CD14-positive monocyte (primary cell): ENCODE measurements at regions not wholly inside any gene's neighbourhood (a gene's known extent, or its start where the extent isn't known, plus 50 kb on each side); places are given as distances from the start of the nearest gene placed in this dataset.
A peak's percentile ranks its signal among the peaks of the same experiment; 100 is the strongest.

ENCODE experiments used
- DNase-seq, 3 donors: peaks; one replicate each; pipeline ENCODE4 v3.0.0-alpha.2; 2011 to 2022
- H2AFZ ChIP-seq: 2 replicates; pipeline ENCODE4 v1.6.0; 2012; ENCODE audit warnings: mild to moderate bottlenecking, low read depth, low read length, inconsistent platforms; ENCODE audit not compliant: insufficient read depth, poor library complexity, severe bottlenecking
- H3K27ac ChIP-seq, 2 donors: 1 replicate in 1 of 2; 2 replicates in 1 of 2; pipeline ENCODE4 v1.5.1; 2012 to 2013; ENCODE audit warnings: low read length in 2 of 2, control low read depth in 1 of 2, inconsistent platforms in 1 of 2, low read depth in 1 of 2, mild to moderate bottlenecking in 1 of 2
- H3K27me3 ChIP-seq, 2 donors: one replicate each; pipeline versions ENCODE4 v1.6.0 to v1.6.1; 2011 to 2013; ENCODE audit warnings: low read length in 2 of 2; ENCODE audit not compliant: control insufficient read depth in 2 of 2, insufficient read depth in 2 of 2
- H3K36me3 ChIP-seq, 2 donors: replicated peaks in 1 of 2; 1 replicate in 1 of 2; 2 replicates in 1 of 2; pipeline versions ENCODE4 v1.5.1 to v1.6.1; 2012 to 2013; ENCODE audit warnings: low read length in 2 of 2, control low read depth in 1 of 2, inconsistent platforms in 1 of 2, mild to moderate bottlenecking in 1 of 2; ENCODE audit not compliant: insufficient read depth in 2 of 2, control insufficient read depth in 1 of 2
- H3K4me1 ChIP-seq, 2 donors: 1 replicate in 1 of 2; 2 replicates in 1 of 2; pipeline versions ENCODE4 v1.5.1 to v1.6.1; 2012 to 2013; ENCODE audit warnings: low read length in 2 of 2, control low read depth in 1 of 2, inconsistent platforms in 1 of 2, mild to moderate bottlenecking in 1 of 2, moderate library complexity in 1 of 2; ENCODE audit not compliant: insufficient read depth in 2 of 2, control insufficient read depth in 1 of 2
- H3K4me2 ChIP-seq: replicated peaks from 2 replicates; pipeline ENCODE3; 2012; ENCODE audit warnings: low read length, moderate library complexity, mild to moderate bottlenecking; ENCODE audit not compliant: poor library complexity, severe bottlenecking; ENCODE audit errors: extremely low read depth
- H3K4me3 ChIP-seq, 3 experiments: fragments of 200-600 bp in 1 of 3; sonication (generic) in 1 of 3; replicated peaks in 1 of 3; 1 replicate in 2 of 3; 2 replicates in 1 of 3; pipeline ENCODE4 v1.5.1; 2011 to 2013; ENCODE audit warnings: low read length in 3 of 3, mild to moderate bottlenecking in 3 of 3, control low read depth in 2 of 3, low read depth in 2 of 3, inconsistent platforms in 1 of 3, moderate library complexity in 1 of 3
- H3K79me2 ChIP-seq: 2 replicates; pipeline ENCODE4 v1.6.0; 2012; ENCODE audit warnings: mild to moderate bottlenecking, control low read depth, inconsistent platforms, low read length, moderate library complexity; ENCODE audit not compliant: insufficient read depth
- H3K9ac ChIP-seq: 2 replicates; pipeline ENCODE4 v1.6.0; 2017; ENCODE audit warnings: low read length, mild to moderate bottlenecking; ENCODE audit not compliant: insufficient read depth, poor library complexity, severe bottlenecking
- H3K9me3 ChIP-seq, 2 donors: replicated peaks in 1 of 2; 1 replicate in 1 of 2; 2 replicates in 1 of 2; pipeline versions ENCODE4 v1.5.1 to v1.6.1; 2012 to 2013; ENCODE audit warnings: low read length in 2 of 2, control low read depth in 1 of 2; ENCODE audit not compliant: control insufficient read depth in 1 of 2, insufficient read depth in 1 of 2
- H4K20me1 ChIP-seq: 2 replicates; pipeline ENCODE4 v1.6.0; 2012; ENCODE audit warnings: mild to moderate bottlenecking, low read length, control low read depth, moderate library complexity; ENCODE audit not compliant: insufficient read depth
- H3K27ac Mint-ChIP-seq, 7 donors: one replicate each; pipeline ENCODE4 v1.8.0; 2020; ENCODE audit warnings: mild to moderate bottlenecking in 7 of 7, mixed read lengths in 7 of 7, moderate library complexity in 6 of 7, inconsistent platforms in 2 of 7
- H3K27me3 Mint-ChIP-seq, 3 donors: one replicate each; pipeline ENCODE4 v1.8.0; 2021 to 2022; ENCODE audit warnings: low read depth in 3 of 3, mild to moderate bottlenecking in 3 of 3, mixed read lengths in 3 of 3, moderate library complexity in 3 of 3, inconsistent platforms in 1 of 3
- H3K36me3 Mint-ChIP-seq, 2 donors: one replicate each; pipeline ENCODE4 v1.8.0; 2020; ENCODE audit warnings: mixed read lengths in 2 of 2, inconsistent platforms in 1 of 2, mild to moderate bottlenecking in 1 of 2
- H3K4me1 Mint-ChIP-seq: one replicate; pipeline ENCODE4 v1.8.0; 2020; ENCODE audit warnings: mild to moderate bottlenecking, mixed read lengths
- H3K4me3 Mint-ChIP-seq, 2 donors: one replicate each; pipeline ENCODE4 v1.8.0; 2020; ENCODE audit warnings: mild to moderate bottlenecking in 2 of 2, mixed read lengths in 2 of 2, moderate library complexity in 1 of 2
- H3K9me3 Mint-ChIP-seq, 7 donors: one replicate each; pipeline ENCODE4 v1.8.0; 2020 to 2022; ENCODE audit warnings: mixed read lengths in 7 of 7, mild to moderate bottlenecking in 6 of 7, moderate library complexity in 6 of 7, inconsistent platforms in 2 of 7
- WGBS: methylation state at CpG from one replicate; pipeline ENCODE4 v1.1.5; 2013; ENCODE audit warnings: missing lambda C conversion rate; ENCODE audit not compliant: insufficient coverage; 5-methylcytosine and 5-hydroxymethylcytosine counted together
- intact Hi-C, 2 donors: fragments of 100-400 bp; cut with micrococcal nuclease; formaldehyde crosslinking; loops; one replicate each; pipeline versions ENCODE4 v1.15.0 to v1.15.1; 2023
- TF ChIP-seq, protein P1 (sequence below): fragments of 200-600 bp; IDR thresholded peaks from one replicate; pipeline ENCODE4 v1.8.0; 2022; ENCODE audit warnings: antibody characterized with exemption, mild to moderate bottlenecking

DNA sequence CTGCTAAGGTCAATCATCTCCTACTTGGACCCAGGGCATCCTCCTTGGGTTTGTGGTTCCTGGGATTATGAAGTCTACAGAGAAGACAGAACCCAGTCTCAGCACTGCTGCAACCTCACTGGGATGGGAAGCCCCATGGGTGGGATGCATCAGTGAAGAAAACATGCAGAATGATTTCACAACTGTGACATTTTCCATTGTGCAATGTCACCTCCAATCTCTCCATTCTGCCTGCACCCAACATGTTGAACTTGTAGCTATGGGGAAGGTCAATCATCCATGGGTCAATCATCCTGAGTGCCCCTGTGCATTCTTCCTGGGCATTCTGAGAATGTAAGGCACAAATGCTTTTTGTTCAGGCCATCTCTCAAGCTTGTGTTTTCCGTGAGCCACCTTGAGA lies 1004.4 kb upstream of the TMEM132C start:
- Histone ChIP-seq H3K79me2 (no peaks in the 10 kb centered on the region), H3K27ac (no peak overlapping the region), H4K20me1 (no peaks in the 10 kb centered on the region), H3K36me3 (no peaks in the 10 kb centered on the region), H2AFZ (no peak overlapping the region), H3K27me3 (no peaks in the 10 kb centered on the region), H3K4me1 (peaks cover 0 to 12% of the 10 kb centered on the region in 2 donors), H3K9ac (no peak overlapping the region), H3K9me3 (no peaks in the 10 kb centered on the region), H3K4me3 (no peak overlapping the region), H3K4me2 (no peak overlapping the region)
- DNase-seq = peak in 2 of 3 donors; percentile 20 to 70
- Mint-ChIP-seq H3K9me3 (peaks cover 2 to 15% (median 6%) of the 10 kb centered on the region in 7 donors), H3K4me3 (no peak overlapping the region), H3K4me1 (peaks cover 16% of the 10 kb centered on the region), H3K27me3 (peaks cover 0 to 3% (median 2%) of the 10 kb centered on the region in 3 donors), H3K36me3 (no peaks in the 10 kb centered on the region), H3K27ac (no peak overlapping the region)
- TF ChIP-seq, protein P1, sequence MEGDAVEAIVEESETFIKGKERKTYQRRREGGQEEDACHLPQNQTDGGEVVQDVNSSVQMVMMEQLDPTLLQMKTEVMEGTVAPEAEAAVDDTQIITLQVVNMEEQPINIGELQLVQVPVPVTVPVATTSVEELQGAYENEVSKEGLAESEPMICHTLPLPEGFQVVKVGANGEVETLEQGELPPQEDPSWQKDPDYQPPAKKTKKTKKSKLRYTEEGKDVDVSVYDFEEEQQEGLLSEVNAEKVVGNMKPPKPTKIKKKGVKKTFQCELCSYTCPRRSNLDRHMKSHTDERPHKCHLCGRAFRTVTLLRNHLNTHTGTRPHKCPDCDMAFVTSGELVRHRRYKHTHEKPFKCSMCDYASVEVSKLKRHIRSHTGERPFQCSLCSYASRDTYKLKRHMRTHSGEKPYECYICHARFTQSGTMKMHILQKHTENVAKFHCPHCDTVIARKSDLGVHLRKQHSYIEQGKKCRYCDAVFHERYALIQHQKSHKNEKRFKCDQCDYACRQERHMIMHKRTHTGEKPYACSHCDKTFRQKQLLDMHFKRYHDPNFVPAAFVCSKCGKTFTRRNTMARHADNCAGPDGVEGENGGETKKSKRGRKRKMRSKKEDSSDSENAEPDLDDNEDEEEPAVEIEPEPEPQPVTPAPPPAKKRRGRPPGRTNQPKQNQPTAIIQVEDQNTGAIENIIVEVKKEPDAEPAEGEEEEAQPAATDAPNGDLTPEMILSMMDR = no peak
- WGBS = 88% methylated on average over 1 of the region's 1 CpG
- intact Hi-C loops = no loop called here

DNA sequence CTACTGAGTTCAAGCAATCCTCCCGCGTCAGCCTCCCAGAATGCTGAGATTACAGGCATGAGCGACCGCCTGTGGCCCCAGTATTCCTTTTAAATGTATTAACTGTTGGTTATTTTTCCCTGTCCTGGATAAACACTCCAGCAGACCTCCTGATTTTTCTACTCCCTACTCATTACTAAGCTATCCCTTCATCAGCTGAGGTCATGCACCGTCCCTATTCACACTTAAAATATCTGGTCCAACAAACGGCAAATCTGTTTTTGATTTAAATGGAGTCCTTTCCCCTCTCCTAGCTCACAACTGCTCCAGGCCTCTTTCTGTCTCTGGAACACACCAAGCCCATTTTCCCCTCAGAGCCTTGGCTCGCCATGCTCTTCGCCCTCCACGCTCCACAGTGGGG lies 1003.3 kb upstream of the TMEM132C start:
- Histone ChIP-seq H2AFZ (no peak overlapping the region), H3K79me2 (no peaks in the 10 kb centered on the region), H4K20me1 (no peaks in the 10 kb centered on the region), H3K4me2 (no peak overlapping the region), H3K9me3 (no peaks in the 10 kb centered on the region), H3K4me1 (peaks cover 0 to 22% of the 10 kb centered on the region in 2 donors), H3K27me3 (no peaks in the 10 kb centered on the region), H3K36me3 (no peaks in the 10 kb centered on the region), H3K4me3 (no peak overlapping the region), H3K27ac (no peak overlapping the region), H3K9ac (no peak overlapping the region)
- no peak for DNase-seq
- no peak overlapping the region for H3K4me3 Mint-ChIP-seq
- H3K36me3 Mint-ChIP-seq = no peaks in the 10 kb centered on the region
- intact Hi-C loops = no loop called here
- H3K27ac Mint-ChIP-seq = peak overlapping the region in 1 of 7 donors; percentile 32
- TF ChIP-seq, protein P1 = no peak
- H3K4me1 Mint-ChIP-seq = peaks cover 26% of the 10 kb centered on the region
- H3K27me3 Mint-ChIP-seq = peaks cover 0 to 3% (median 2%) of the 10 kb centered on the region in 3 donors
- 89% methylated on average over 5 of the region's 9 CpGs for WGBS
- H3K9me3 Mint-ChIP-seq = peaks cover 2 to 18% (median 6%) of the 10 kb centered on the region in 7 donors
